ENCODE measurements at regions not wholly inside any gene's neighbourhood (a gene's known extent, or its start where the extent isn't known, plus 50 kb on each side); places are given as distances from the start of the nearest gene placed in this dataset.

DNA sequence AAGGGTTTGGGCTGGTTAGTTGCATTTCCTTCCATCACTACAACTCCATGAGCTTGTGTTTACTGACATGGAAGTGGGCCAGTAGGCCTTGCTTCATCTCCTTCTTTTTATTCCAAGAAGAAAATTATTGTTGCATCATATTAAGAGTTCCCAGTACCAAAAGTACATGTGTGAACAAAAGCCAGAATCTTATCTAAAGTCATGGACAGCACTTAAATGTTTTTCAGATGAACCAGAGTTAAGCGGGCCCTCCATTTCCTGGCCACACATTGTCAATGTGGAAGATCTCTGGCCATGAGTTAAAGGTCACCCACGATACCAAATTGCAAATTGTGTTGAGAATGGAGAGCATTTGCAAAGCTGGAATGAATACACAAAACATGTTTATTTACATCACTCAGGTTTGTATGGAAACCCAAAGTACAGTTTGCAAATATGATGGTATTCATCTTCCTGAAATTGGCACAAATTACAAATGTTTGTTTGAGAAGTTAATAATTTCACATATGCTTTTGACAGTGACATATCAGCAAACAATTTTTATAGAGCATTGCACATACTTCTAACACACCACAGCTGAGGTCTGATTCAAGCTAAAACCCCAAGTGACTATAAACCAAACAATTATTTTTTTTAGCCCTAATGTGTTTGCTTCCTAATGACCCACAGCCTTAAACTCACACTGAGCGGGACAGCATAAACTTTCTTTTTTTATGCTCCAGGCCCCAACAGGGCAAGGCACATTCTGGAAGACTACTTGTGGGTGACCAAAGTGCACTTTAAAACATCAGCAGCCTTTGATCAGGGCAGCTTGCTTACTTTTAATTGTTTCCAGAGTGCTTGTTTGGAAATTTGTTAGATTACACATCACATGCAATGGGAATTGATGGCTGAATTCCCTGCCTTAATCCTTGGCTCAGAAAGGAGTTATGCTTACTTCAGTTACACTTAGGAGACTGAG, 502.9 kb upstream of the SLIT2 start:
- TF ChIP-seq, protein P1, sequence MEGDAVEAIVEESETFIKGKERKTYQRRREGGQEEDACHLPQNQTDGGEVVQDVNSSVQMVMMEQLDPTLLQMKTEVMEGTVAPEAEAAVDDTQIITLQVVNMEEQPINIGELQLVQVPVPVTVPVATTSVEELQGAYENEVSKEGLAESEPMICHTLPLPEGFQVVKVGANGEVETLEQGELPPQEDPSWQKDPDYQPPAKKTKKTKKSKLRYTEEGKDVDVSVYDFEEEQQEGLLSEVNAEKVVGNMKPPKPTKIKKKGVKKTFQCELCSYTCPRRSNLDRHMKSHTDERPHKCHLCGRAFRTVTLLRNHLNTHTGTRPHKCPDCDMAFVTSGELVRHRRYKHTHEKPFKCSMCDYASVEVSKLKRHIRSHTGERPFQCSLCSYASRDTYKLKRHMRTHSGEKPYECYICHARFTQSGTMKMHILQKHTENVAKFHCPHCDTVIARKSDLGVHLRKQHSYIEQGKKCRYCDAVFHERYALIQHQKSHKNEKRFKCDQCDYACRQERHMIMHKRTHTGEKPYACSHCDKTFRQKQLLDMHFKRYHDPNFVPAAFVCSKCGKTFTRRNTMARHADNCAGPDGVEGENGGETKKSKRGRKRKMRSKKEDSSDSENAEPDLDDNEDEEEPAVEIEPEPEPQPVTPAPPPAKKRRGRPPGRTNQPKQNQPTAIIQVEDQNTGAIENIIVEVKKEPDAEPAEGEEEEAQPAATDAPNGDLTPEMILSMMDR (IDR thresholded peaks at IDR 0.05) = no peak
- no peak for TF ChIP-seq POLR2A (IDR thresholded peaks at IDR 0.05)
